Panc1 (cell line): ENCODE measurements at regions not wholly inside any gene's neighbourhood (a gene's known extent, or its start where the extent isn't known, plus 50 kb on each side); places are given as distances from the start of the nearest gene placed in this dataset.

Experiments used
- ATAC-seq: fragments of 200-7000 bp; cut with Tn5 transposase; 2 replicates; pipeline ENCODE4 v1.9.1; 2020; ENCODE audit warnings: mild to moderate bottlenecking, moderate library complexity
- BruUV-seq: library from RNA; stranded (reverse); fragments of 400-500 nt; replicated peaks from 2 replicates; lab custom pipeline; 2021; lab: Mats Ljungman, UMichigan
- CTCF ChIA-PET: fragments of 300-600 bp; sonication (Branson Sonifier 250); formaldehyde crosslinking; loops from one replicate; lab custom pipeline; 2022; ENCODE audit warnings: antibody characterized with exemption; lab: Charles Lee
- POLR2A ChIA-PET: fragments of 300-600 bp; sonication (Branson Sonifier 250); formaldehyde crosslinking; loops from one replicate; lab custom pipeline; 2022; ENCODE audit warnings: antibody characterized with exemption; lab: Charles Lee
- DNase-seq: peaks from one replicate; pipeline ENCODE4 v3.0.0-alpha.2; 2010; ENCODE audit warnings: low read depth, low spot score
- H3K27ac ChIP-seq: 2 replicates; pipeline ENCODE4 v1.5.1; 2011; ENCODE audit warnings: mild to moderate bottlenecking, low read length, inconsistent platforms
- H3K27me3 ChIP-seq: fragments of 200-500 bp; sonication (Bioruptor generic); 2 replicates; pipeline ENCODE4 v1.6.0; 2014; ENCODE audit warnings: low read length, inconsistent platforms; ENCODE audit not compliant: control insufficient read depth, insufficient read depth
- H3K36me3 ChIP-seq: fragments of 200-500 bp; sonication (Bioruptor generic); 2 replicates; pipeline ENCODE4 v1.5.1; 2014; ENCODE audit warnings: inconsistent platforms, mild to moderate bottlenecking, low read length, moderate library complexity; ENCODE audit not compliant: control insufficient read depth, insufficient read depth
- H3K4me1 ChIP-seq: 2 replicates; pipeline ENCODE4 v1.5.1; 2011; ENCODE audit warnings: inconsistent platforms, mild to moderate bottlenecking, low read length, moderate library complexity; ENCODE audit not compliant: control insufficient read depth, insufficient read depth
- H3K4me3 ChIP-seq, 2 experiments: 2 replicates each; pipeline ENCODE4 v1.5.1; 2011 to 2012; ENCODE audit warnings: low read depth in 2 of 2, low read length in 2 of 2, mild to moderate bottlenecking in 2 of 2, inconsistent platforms in 1 of 2, moderate library complexity in 1 of 2
- H3K9me3 ChIP-seq: fragments of 200-500 bp; sonication (Bioruptor generic); 2 replicates; pipeline ENCODE4 v1.5.1; 2014; ENCODE audit warnings: low read depth, mild to moderate bottlenecking, inconsistent platforms, low read length, moderate library complexity; ENCODE audit not compliant: control insufficient read depth, insufficient read depth
- POLR2AphosphoS5 ChIP-seq: IDR thresholded peaks from 2 replicates; pipeline ENCODE4 v1.6.1; 2012; ENCODE audit warnings: mild to moderate bottlenecking, low read depth, low read length, moderate library complexity
- SIN3A ChIP-seq: IDR thresholded peaks from 2 replicates; pipeline ENCODE4 v1.6.1; 2012; ENCODE audit warnings: low read depth, mild to moderate bottlenecking, low read length, moderate library complexity, borderline replicate concordance; ENCODE audit not compliant: insufficient read depth
- TCF7L2 ChIP-seq: IDR thresholded peaks from 2 replicates; pipeline ENCODE4 v1.6.1; 2011; ENCODE audit warnings: mild to moderate bottlenecking, low read depth, low read length, inconsistent platforms
- in situ Hi-C: cut with HindIII; loops from 2 replicates; pipeline ENCODE4 v1.10.0; 2016; ENCODE audit warnings: low sequenced_read_pairs, low pct_unique_long_range_greater_than_20kb
- intact Hi-C: fragments of 100-400 bp; cut with micrococcal nuclease; formaldehyde crosslinking; loops from one replicate; pipeline ENCODE4 v1.10.0; 2022; ENCODE audit not compliant: unreplicated experiment
- TF ChIP-seq, protein P1 (sequence below): fragments of 450-650 bp; IDR thresholded peaks from 2 replicates; pipeline ENCODE4 v1.5.1; 2017; ENCODE audit warnings: mild to moderate bottlenecking
- TF ChIP-seq, protein P2 (sequence below), 2 experiments: IDR thresholded peaks; 2 replicates each; pipeline ENCODE4 v1.6.1; 2011 to 2012; ENCODE audit warnings: low read depth in 2 of 2, control low read depth in 1 of 2, low read length in 1 of 2, mild to moderate bottlenecking in 1 of 2, moderate library complexity in 1 of 2; ENCODE audit not compliant: insufficient read depth in 1 of 2

DNA sequence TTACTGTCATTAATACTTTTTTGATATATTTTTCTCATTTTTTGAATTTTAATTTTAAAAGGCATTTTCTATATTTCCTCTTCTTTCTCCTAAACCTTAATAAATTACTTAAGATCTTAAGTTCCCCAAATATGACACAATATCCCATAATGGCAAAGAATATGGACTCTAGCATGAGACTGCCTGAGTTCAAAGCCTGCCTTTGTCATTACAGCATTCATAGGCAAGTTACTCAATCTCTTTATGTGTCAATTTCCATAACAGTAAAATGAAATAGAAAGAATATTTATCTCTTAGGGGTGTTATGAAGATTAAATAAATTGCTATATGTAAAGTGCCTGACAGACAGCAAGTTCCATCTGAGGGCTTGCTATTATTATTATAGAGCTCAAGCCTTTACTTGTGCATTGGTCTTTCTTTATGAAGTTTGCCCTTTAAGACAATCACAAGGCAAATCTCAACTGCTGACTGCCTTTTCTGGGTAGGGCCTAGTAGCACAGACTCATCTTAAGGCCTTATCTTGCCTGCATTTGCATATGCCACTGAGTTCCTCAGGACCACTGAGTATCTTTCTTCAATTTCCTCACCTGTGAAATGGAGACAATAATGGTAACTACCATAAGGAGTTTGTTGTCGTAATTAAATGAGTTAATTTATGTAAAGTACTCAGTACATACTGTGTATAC, 231.0 kb downstream of the NRIP1 start:
- BruUV-seq, result no TSS peak

DNA sequence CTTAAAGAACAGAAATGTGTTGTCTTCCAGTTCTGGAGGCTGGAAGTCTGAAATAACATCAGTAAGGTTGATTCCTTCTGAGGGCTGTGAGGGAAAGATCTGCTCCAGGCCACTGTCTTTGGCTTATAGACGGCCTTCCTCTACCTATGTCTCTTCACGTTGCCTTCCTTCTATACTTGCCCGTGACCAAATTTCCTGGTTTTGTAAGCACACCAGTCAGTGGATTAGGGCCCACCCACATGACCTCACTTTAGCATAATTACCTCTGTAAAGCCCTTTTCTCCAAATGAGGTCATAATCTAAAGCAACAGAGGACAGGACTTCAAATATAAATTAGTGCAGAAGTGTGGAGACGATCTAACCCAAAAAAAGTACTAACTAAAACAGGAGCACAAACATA, 231.6 kb downstream of the NRIP1 start:
- DNase-seq (no peak), ATAC-seq (no peak)
- H3K27me3 ChIP-seq, result no peaks in the 10 kb centered on the region
- intact Hi-C loops (no loop called here), in situ Hi-C loops (no loop called here)
- H3K36me3 ChIP-seq, result no peaks in the 10 kb centered on the region
- no peaks in the 10 kb centered on the region for H3K4me1 ChIP-seq
- CTCF ChIA-PET, result no interaction called here
- BruUV-seq, result no TSS peak
- no peaks in the 10 kb centered on the region for H3K9me3 ChIP-seq
- POLR2A ChIA-PET, result no interaction called here
- H3K4me3 ChIP-seq, result no peak overlapping the region
- H3K27ac ChIP-seq, result no peak overlapping the region
- TF ChIP-seq POLR2AphosphoS5, result no peak
- TF ChIP-seq, protein P1, sequence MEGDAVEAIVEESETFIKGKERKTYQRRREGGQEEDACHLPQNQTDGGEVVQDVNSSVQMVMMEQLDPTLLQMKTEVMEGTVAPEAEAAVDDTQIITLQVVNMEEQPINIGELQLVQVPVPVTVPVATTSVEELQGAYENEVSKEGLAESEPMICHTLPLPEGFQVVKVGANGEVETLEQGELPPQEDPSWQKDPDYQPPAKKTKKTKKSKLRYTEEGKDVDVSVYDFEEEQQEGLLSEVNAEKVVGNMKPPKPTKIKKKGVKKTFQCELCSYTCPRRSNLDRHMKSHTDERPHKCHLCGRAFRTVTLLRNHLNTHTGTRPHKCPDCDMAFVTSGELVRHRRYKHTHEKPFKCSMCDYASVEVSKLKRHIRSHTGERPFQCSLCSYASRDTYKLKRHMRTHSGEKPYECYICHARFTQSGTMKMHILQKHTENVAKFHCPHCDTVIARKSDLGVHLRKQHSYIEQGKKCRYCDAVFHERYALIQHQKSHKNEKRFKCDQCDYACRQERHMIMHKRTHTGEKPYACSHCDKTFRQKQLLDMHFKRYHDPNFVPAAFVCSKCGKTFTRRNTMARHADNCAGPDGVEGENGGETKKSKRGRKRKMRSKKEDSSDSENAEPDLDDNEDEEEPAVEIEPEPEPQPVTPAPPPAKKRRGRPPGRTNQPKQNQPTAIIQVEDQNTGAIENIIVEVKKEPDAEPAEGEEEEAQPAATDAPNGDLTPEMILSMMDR, result no peak
- TF ChIP-seq SIN3A, result no peak
- TF ChIP-seq, protein P2, sequence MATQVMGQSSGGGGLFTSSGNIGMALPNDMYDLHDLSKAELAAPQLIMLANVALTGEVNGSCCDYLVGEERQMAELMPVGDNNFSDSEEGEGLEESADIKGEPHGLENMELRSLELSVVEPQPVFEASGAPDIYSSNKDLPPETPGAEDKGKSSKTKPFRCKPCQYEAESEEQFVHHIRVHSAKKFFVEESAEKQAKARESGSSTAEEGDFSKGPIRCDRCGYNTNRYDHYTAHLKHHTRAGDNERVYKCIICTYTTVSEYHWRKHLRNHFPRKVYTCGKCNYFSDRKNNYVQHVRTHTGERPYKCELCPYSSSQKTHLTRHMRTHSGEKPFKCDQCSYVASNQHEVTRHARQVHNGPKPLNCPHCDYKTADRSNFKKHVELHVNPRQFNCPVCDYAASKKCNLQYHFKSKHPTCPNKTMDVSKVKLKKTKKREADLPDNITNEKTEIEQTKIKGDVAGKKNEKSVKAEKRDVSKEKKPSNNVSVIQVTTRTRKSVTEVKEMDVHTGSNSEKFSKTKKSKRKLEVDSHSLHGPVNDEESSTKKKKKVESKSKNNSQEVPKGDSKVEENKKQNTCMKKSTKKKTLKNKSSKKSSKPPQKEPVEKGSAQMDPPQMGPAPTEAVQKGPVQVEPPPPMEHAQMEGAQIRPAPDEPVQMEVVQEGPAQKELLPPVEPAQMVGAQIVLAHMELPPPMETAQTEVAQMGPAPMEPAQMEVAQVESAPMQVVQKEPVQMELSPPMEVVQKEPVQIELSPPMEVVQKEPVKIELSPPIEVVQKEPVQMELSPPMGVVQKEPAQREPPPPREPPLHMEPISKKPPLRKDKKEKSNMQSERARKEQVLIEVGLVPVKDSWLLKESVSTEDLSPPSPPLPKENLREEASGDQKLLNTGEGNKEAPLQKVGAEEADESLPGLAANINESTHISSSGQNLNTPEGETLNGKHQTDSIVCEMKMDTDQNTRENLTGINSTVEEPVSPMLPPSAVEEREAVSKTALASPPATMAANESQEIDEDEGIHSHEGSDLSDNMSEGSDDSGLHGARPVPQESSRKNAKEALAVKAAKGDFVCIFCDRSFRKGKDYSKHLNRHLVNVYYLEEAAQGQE (IDR thresholded peaks at IDR 0.05; ENCODE audit: insufficient read depth in 1 of 2, low read depth in 2 of 2, low read length in 1 of 2), result no peak
- no peak for TF ChIP-seq TCF7L2

More for the DNA sequence above, 231.0 kb downstream of the NRIP1 start:
- H3K36me3 ChIP-seq, result no peaks in the 10 kb centered on the region
- intact Hi-C loops, result no loop called here
- no peak overlapping the region for H3K4me3 ChIP-seq
- CTCF ChIA-PET, result no interaction called here
- no peak for TF ChIP-seq TCF7L2
- POLR2A ChIA-PET, result no interaction called here
- in situ Hi-C loops, result no loop called here
- no peak overlapping the region for H3K27ac ChIP-seq
- ATAC-seq (no peak), DNase-seq (no peak)
- H3K4me1 ChIP-seq, result no peaks in the 10 kb centered on the region
- H3K27me3 ChIP-seq, result no peaks in the 10 kb centered on the region
- H3K9me3 ChIP-seq, result no peaks in the 10 kb centered on the region

DNA sequence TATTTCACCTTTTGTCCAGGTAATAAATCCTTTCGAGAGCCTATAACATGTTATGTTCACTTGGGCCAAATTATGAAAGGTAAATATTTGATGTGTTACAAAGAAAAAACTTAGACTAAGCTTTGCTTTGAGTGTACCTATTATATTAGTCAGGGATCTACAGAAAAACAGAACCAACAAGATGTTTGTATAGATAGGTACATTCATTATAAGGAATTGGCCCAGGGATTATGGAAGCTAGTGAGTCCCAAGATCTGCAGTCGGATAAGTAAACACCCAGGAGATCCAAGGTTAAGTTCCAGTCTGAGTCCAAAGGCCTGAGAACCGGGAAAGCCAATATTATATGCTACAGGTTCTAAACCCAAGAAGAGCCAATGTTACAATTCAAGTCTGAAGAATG, 234.5 kb downstream of the NRIP1 start:
- intact Hi-C loops (no loop called here), in situ Hi-C loops (no loop called here)
- BruUV-seq, result no TSS peak
- TF ChIP-seq, protein P1, result no peak
- TF ChIP-seq, protein P2 (IDR thresholded peaks at IDR 0.05; ENCODE audit: insufficient read depth in 1 of 2, low read depth in 2 of 2, low read length in 1 of 2), result no peak
- TF ChIP-seq TCF7L2, result no peak
- no peak for TF ChIP-seq SIN3A
- no peak for TF ChIP-seq POLR2AphosphoS5
- Histone ChIP-seq H3K9me3 (no peaks in the 10 kb centered on the region), H3K4me3 (no peak overlapping the region), H3K27me3 (no peaks in the 10 kb centered on the region), H3K4me1 (no peaks in the 10 kb centered on the region), H3K36me3 (no peaks in the 10 kb centered on the region), H3K27ac (no peak overlapping the region)
- DNase-seq (no peak), ATAC-seq (no peak)
- ChIA-PET CTCF (no interaction called here), POLR2A (no interaction called here)
